ENCODE measurements at regions not wholly inside any gene's neighbourhood (a gene's known extent, or its start where the extent isn't known, plus 50 kb on each side); places are given as distances from the start of the nearest gene placed in this dataset.
"Not testable (repeated sequence)": the region's sequence is repeated elsewhere in the genome, so short reads cannot be mapped to it uniquely, and the experiment has no call there.

DNA sequence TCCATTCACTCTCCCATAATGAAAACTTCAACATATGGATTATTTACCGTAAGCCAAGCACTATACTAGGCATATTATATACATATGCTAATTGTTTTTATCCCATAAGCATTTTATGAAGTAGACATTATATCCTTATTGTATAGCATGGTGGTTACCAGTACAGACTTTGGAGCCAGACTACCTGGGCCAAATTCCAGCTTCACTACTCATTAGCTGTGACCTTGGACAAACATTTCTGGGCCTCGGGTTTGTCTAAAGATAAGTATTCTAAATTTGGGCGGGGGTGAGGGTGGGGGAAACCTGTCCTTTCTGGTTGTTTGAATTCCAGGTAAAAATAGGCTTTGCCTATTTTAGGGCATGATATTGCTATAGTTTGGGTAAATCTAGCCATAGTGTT, 66.5 kb upstream of the P2RY1 start:
- TF ChIP-seq, protein P1, sequence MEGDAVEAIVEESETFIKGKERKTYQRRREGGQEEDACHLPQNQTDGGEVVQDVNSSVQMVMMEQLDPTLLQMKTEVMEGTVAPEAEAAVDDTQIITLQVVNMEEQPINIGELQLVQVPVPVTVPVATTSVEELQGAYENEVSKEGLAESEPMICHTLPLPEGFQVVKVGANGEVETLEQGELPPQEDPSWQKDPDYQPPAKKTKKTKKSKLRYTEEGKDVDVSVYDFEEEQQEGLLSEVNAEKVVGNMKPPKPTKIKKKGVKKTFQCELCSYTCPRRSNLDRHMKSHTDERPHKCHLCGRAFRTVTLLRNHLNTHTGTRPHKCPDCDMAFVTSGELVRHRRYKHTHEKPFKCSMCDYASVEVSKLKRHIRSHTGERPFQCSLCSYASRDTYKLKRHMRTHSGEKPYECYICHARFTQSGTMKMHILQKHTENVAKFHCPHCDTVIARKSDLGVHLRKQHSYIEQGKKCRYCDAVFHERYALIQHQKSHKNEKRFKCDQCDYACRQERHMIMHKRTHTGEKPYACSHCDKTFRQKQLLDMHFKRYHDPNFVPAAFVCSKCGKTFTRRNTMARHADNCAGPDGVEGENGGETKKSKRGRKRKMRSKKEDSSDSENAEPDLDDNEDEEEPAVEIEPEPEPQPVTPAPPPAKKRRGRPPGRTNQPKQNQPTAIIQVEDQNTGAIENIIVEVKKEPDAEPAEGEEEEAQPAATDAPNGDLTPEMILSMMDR (IDR thresholded peaks at IDR 0.05; ENCODE audit: insufficient read depth, missing control alignments) = no peak
- DNase-seq (ENCODE audit: insufficient read length, low spot score) (no peak), FAIRE-seq (no peak)

GRCh38 chr3:152769523-152769922, 65.4 kb upstream of the P2RY1 start:
- no peak for DNase-seq (ENCODE audit: insufficient read length, low spot score)
- FAIRE-seq = peak; percentile 68
- TF ChIP-seq, protein P1 (IDR thresholded peaks at IDR 0.05; ENCODE audit: insufficient read depth, missing control alignments) = no peak

- DNase-seq (ENCODE audit: insufficient read length, low spot score) (no peak), FAIRE-seq (peak; percentile 83)
- TF ChIP-seq, protein P1 (IDR thresholded peaks at IDR 0.05; ENCODE audit: insufficient read depth, missing control alignments) = no peak
These were observed 64.6 kb upstream of the P2RY1 start for GRCh38 chr3:152770296-152770695.

DNA sequence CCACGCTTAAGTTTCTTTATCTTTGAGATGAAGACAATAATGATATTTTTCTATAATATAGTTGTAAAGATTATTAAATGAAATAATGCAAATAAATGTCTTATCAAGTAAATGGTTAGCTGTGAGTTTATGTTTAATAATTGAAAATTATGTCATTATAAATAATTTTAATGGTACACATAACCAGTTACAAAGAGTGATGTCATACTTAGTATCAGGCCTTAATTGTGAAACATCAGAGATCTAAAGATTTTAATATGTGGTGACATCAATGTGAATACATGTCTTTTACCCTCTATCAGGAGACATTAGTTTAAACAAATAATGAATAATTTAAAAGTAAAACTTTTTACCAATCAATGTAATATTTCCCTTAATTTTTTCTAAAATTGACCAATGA, 63.8 kb upstream of the P2RY1 start:
- DNase-seq (ENCODE audit: insufficient read length, low spot score) = no peak
- TF ChIP-seq, protein P1 (IDR thresholded peaks at IDR 0.05; ENCODE audit: insufficient read depth, missing control alignments) = no peak
- no peak for FAIRE-seq

GRCh38 chr3:152772674-152773225, 62.2 kb upstream of the P2RY1 start:
- FAIRE-seq = no peak

DNA sequence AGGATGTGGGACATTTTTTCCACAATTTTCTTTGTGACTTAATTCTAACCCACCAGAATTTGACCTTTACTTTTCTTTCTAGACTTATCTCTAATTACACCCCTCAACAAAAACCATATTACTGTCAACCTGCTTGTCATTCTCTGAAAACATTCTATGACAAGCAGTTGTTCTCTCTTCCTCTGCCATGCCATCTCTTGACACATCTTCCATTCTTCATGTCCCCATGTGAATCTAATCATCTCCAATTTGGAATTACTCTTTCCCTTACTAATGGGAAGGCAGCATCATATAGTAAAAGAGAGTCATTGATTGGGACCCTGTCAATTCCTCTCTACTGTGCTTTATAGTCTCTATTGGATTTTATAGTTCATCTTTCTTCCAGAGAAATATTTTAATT, 61.3 kb upstream of the P2RY1 start:
- TF ChIP-seq, protein P1 (IDR thresholded peaks at IDR 0.05; ENCODE audit: insufficient read depth, missing control alignments) = no peak
- DNase-seq (ENCODE audit: insufficient read length, low spot score) (no peak), FAIRE-seq (no peak)

More at GRCh38 chr3:152772674-152773225, 62.2 kb upstream of the P2RY1 start:
- no peak for DNase-seq (ENCODE audit: insufficient read length, low spot score)
- TF ChIP-seq, protein P1 (IDR thresholded peaks at IDR 0.05; ENCODE audit: insufficient read depth, missing control alignments) = no peak

DNA sequence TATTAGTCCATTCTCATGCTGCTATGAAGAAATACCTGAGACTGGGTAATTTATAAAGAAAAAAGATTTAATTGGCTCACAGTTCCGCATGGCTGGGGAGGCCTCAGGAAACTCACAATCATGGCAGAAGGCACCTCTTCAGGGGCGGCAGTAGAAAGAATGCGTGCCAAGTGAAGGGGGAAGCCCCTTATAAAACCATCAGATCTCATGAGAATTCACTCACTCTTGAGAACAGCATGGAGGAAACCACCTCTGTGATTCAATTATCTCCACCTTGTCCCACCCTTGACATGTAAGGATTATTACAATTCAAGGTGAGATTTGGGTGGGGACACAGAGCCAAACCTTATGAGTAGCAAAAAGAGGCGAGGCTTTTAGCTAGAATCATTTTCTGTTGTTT, 60.7 kb upstream of the P2RY1 start:
- DNase-seq (ENCODE audit: insufficient read length, low spot score); FAIRE-seq: not testable (repeated sequence)

GRCh38 chr3:152778022-152778421, 56.9 kb upstream of the P2RY1 start:
- TF ChIP-seq, protein P1 (IDR thresholded peaks at IDR 0.05; ENCODE audit: insufficient read depth, missing control alignments) = no peak
- DNase-seq (ENCODE audit: insufficient read length, low spot score) (no peak), FAIRE-seq (no peak)
